SU-DHL-6 (cell line): ENCODE measurements at regions not wholly inside any gene's neighbourhood (a gene's known extent, or its start where the extent isn't known, plus 50 kb on each side); places are given as distances from the start of the nearest gene placed in this dataset.

Experiments
- EZH2phosphoT487 ChIP-seq: fragments of 200-600 bp; sonication (generic), shearing (Covaris generic); conservative IDR thresholded peaks from 2 replicates; pipeline ENCODE4 v1.6.1; 2018; ENCODE audit warnings: mild to moderate bottlenecking, antibody characterized with exemption, low read length, moderate library complexity, mixed read lengths
- TF ChIP-seq, protein P1 (sequence below): fragments of 200-600 bp; sonication (generic); IDR thresholded peaks from one replicate; pipeline ENCODE4 v1.5.1; 2017; ENCODE audit warnings: antibody characterized with exemption, mild to moderate bottlenecking, low read length, moderate library complexity; ENCODE audit not compliant: insufficient read depth, poor library complexity, severe bottlenecking

DNA sequence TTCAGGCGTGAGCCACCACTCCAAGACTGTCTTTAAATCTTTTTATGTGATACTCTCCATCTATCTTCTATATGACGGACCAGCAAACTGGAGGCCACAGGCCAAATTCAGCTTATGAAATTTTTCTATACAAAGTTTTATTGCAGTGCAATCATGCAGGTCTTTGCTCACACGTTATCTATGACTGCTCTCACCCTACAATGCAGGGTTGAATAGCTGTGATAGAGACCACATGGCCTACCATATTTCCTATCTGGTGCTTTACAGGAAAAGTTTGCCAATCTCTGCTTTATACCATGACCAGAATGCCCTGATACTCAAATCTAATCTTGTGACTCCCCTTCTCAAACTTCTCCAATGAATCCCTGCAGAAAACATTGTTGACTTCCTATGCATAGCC, 89.5 kb upstream of the ACBD5 start:
- TF ChIP-seq, protein P1, sequence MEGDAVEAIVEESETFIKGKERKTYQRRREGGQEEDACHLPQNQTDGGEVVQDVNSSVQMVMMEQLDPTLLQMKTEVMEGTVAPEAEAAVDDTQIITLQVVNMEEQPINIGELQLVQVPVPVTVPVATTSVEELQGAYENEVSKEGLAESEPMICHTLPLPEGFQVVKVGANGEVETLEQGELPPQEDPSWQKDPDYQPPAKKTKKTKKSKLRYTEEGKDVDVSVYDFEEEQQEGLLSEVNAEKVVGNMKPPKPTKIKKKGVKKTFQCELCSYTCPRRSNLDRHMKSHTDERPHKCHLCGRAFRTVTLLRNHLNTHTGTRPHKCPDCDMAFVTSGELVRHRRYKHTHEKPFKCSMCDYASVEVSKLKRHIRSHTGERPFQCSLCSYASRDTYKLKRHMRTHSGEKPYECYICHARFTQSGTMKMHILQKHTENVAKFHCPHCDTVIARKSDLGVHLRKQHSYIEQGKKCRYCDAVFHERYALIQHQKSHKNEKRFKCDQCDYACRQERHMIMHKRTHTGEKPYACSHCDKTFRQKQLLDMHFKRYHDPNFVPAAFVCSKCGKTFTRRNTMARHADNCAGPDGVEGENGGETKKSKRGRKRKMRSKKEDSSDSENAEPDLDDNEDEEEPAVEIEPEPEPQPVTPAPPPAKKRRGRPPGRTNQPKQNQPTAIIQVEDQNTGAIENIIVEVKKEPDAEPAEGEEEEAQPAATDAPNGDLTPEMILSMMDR = no peak
- no peak for TF ChIP-seq EZH2phosphoT487
